Sigmoid colon (tissue), 4 donors: ENCODE measurements at regions not wholly inside any gene's neighbourhood (a gene's known extent, or its start where the extent isn't known, plus 50 kb on each side); places are given as distances from the start of the nearest gene placed in this dataset.

Source experiments
- CTCF ChIP-seq, 4 experiments: fragments of 450-650 bp in 3 of 4; fragments of 200-600 bp in 1 of 4; IDR thresholded peaks; one replicate each; pipeline ENCODE4 v1.5.1; 2016 to 2019; ENCODE audit warnings: antibody characterized with exemption in 4 of 4, mild to moderate bottlenecking in 3 of 4, moderate library complexity in 2 of 4
- EP300 ChIP-seq, 4 donors: sonication (generic); formaldehyde crosslinking; IDR thresholded peaks; one replicate each; pipeline ENCODE4 v1.6.1; 2017; ENCODE audit warnings: antibody characterized with exemption in 4 of 4

- TF ChIP-seq EP300 (IDR thresholded peaks at IDR 0.05) (no peak), CTCF (IDR thresholded peaks at IDR 0.05) (no peak)
Measured at GRCh38 chr2:14344355-14344754, 288.2 kb upstream of the LRATD1 start.
